Spleen (tissue), 11 donors: ENCODE measurements at regions not wholly inside any gene's neighbourhood (a gene's known extent, or its start where the extent isn't known, plus 50 kb on each side); places are given as distances from the start of the nearest gene placed in this dataset.
"Not testable (repeated sequence)": the region's sequence is repeated elsewhere in the genome, so short reads cannot be mapped to it uniquely, and the experiment has no call there.

Source experiments
- DNase-seq: peaks from one replicate; pipeline ENCODE4 v3.0.0-alpha.2; 2020
- H3K27ac ChIP-seq, 8 donors: fragments of 200-600 bp; sonication (generic) in 7 of 8; 1 replicate in 4 of 8; 2 replicates in 4 of 8; pipeline versions ENCODE4 v1.5.0 to v1.8.0; 2016 to 2021; ENCODE audit warnings: inconsistent platforms in 4 of 8, mild to moderate bottlenecking in 4 of 8, moderate library complexity in 1 of 8
- H3K27me3 ChIP-seq, 7 donors: fragments of 200-600 bp; sonication (generic) in 6 of 7; replicated peaks in 1 of 7; 1 replicate in 4 of 7; 2 replicates in 3 of 7; pipeline versions ENCODE4 v1.5.0 to v1.8.0; 2016 to 2021; ENCODE audit warnings: inconsistent platforms in 3 of 7, mild to moderate bottlenecking in 1 of 7
- H3K36me3 ChIP-seq, 6 donors: fragments of 200-600 bp; sonication (generic) in 5 of 6; 1 replicate in 4 of 6; 2 replicates in 2 of 6; pipeline versions ENCODE4 v1.5.0 to v1.8.0; 2016 to 2021; ENCODE audit warnings: inconsistent platforms in 2 of 6
- H3K4me1 ChIP-seq, 6 donors: fragments of 200-600 bp; sonication (generic) in 5 of 6; 1 replicate in 3 of 6; 2 replicates in 3 of 6; pipeline versions ENCODE4 v1.5.0 to v1.8.0; 2016 to 2021; ENCODE audit warnings: inconsistent platforms in 3 of 6
- H3K4me3 ChIP-seq, 8 donors: fragments of 200-600 bp; sonication (generic) in 7 of 8; 1 replicate in 4 of 8; 2 replicates in 4 of 8; pipeline versions ENCODE4 v1.5.0 to v1.8.0; 2016 to 2021; ENCODE audit warnings: inconsistent platforms in 4 of 8, mild to moderate bottlenecking in 4 of 8, moderate library complexity in 2 of 8
- H3K9me3 ChIP-seq, 8 donors: fragments of 200-600 bp; sonication (generic) in 7 of 8; 1 replicate in 4 of 8; 2 replicates in 4 of 8; pipeline versions ENCODE4 v1.5.0 to v1.8.0; 2016 to 2021; ENCODE audit warnings: inconsistent platforms in 4 of 8
- POLR2A ChIP-seq, 3 donors: fragments of 450-650 bp; IDR thresholded peaks; one replicate each; pipeline ENCODE4 v1.5.1; 2017; ENCODE audit warnings: antibody characterized with exemption in 3 of 3, mild to moderate bottlenecking in 1 of 3
- POLR2AphosphoS5 ChIP-seq, 3 donors: sonication (generic); formaldehyde crosslinking; IDR thresholded peaks; one replicate each; pipeline ENCODE4 v1.5.1; 2017; ENCODE audit warnings: antibody characterized with exemption in 3 of 3
- WGBS, 5 donors: extraction: QIAGEN DNeasy Blood & Tissue Kit in 3 of 5; methylation state at CpG; one replicate each; pipeline versions ENCODE4 v1.1.5 to v1.1.7; 2013 to 2018; 5-methylcytosine and 5-hydroxymethylcytosine counted together
- intact Hi-C: fragments of 100-400 bp; cut with DNase I; formaldehyde crosslinking; loops from one replicate; pipeline ENCODE4 v1.15.0; 2023; ENCODE audit warnings: low total_unique reads
- TF ChIP-seq, protein P1 (sequence below), 11 experiments: fragments of 200-600 bp in 7 of 11; fragments of 450-650 bp in 4 of 11; sonication (generic) in 4 of 11; IDR thresholded peaks in 8 of 11; conservative IDR thresholded peaks in 3 of 11; 1 replicate in 7 of 11; 2 replicates in 4 of 11; pipeline versions ENCODE4 v1.4.0 to v1.8.0; 2016 to 2021; ENCODE audit warnings: antibody characterized with exemption in 11 of 11, inconsistent platforms in 4 of 11, mild to moderate bottlenecking in 1 of 11
- donor health status: healthy with polysubstance abuse.
- donor health status: DM: no; HTN: no; CAD: no; lungs with moderate emphysema.
- donor health status: DM: no; HTN: no; CAD: no.
- donor health status: Bipolar disorder and iron deficiency.
- donor health status: healthy.
- donor health status: DM: no; HTN: no; CAD: no.
- donor health status: DM: yes; HTN: yes; CAD: no.

- Histone ChIP-seq H3K27ac (no peak overlapping the region), H3K9me3 (no peaks in the 10 kb centered on the region), H3K4me3 (no peak overlapping the region), H3K27me3 (no peaks in the 10 kb centered on the region), H3K4me1 (peaks cover 0 to 6% (median 0%) of the 10 kb centered on the region in 6 donors), H3K36me3 (no peaks in the 10 kb centered on the region)
- intact Hi-C loops, result no loop called here
- TF ChIP-seq POLR2AphosphoS5 (IDR thresholded peaks at IDR 0.05), result no peak
- TF ChIP-seq, protein P1, sequence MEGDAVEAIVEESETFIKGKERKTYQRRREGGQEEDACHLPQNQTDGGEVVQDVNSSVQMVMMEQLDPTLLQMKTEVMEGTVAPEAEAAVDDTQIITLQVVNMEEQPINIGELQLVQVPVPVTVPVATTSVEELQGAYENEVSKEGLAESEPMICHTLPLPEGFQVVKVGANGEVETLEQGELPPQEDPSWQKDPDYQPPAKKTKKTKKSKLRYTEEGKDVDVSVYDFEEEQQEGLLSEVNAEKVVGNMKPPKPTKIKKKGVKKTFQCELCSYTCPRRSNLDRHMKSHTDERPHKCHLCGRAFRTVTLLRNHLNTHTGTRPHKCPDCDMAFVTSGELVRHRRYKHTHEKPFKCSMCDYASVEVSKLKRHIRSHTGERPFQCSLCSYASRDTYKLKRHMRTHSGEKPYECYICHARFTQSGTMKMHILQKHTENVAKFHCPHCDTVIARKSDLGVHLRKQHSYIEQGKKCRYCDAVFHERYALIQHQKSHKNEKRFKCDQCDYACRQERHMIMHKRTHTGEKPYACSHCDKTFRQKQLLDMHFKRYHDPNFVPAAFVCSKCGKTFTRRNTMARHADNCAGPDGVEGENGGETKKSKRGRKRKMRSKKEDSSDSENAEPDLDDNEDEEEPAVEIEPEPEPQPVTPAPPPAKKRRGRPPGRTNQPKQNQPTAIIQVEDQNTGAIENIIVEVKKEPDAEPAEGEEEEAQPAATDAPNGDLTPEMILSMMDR (IDR thresholded peaks at IDR 0.05 in 8 of 11, conservative IDR thresholded peaks at IDR 0.05 in 3 of 11), result peak in 2 of 11 experiments; percentile 26
- 52 to 68% (median 62%) methylated on average over 4 of the region's 4 CpGs for WGBS, 5 donors
- no peak for DNase-seq
These were observed 87.5 kb upstream of the WSB1 start for GRCh38 chr17:27206447-27206846.

- Histone ChIP-seq H3K36me3 (no peaks in the 10 kb centered on the region), H3K9me3 (no peaks in the 10 kb centered on the region), H3K27ac (peak overlapping the region in 1 of 8 donors; percentile 13), H3K4me3 (no peak overlapping the region), H3K27me3 (no peaks in the 10 kb centered on the region), H3K4me1 (peaks cover 0 to 6% (median 0%) of the 10 kb centered on the region in 6 donors)
- 43 to 68% (median 54%) methylated on average over 3 of the region's 3 CpGs for WGBS, 5 donors
- DNase-seq, result no peak
- TF ChIP-seq POLR2AphosphoS5 (IDR thresholded peaks at IDR 0.05) (no peak), POLR2A (IDR thresholded peaks at IDR 0.05) (no peak)
- TF ChIP-seq, protein P1 (IDR thresholded peaks at IDR 0.05 in 8 of 11, conservative IDR thresholded peaks at IDR 0.05 in 3 of 11), result no peak
- intact Hi-C loops, result no loop called here
These were observed 86.8 kb upstream of the WSB1 start for GRCh38 chr17:27207073-27207513.

DNA sequence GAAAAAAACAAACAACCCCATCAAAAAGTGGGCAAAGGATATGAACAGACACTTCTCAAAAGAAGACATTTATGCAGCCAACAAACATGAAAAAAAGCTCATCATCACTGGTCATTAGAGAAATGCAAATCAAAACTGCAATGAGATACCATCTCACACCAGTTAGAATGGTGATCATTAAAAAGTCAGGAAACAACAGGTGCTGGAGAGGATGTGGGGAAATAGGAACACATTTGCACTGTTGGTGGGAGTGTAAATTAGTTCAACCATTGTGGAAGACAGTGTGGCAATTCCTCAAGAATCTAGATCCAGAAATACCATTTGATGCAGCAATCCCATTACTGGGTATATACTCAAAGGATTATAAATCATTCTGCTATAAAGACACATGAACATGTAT, 85.5 kb upstream of the WSB1 start:
- H3K27ac ChIP-seq, H3K36me3 ChIP-seq, intact Hi-C loops, H3K4me3 ChIP-seq, DNase-seq, H3K9me3 ChIP-seq, H3K27me3 ChIP-seq, H3K4me1 ChIP-seq: not testable (repeated sequence)

GRCh38 chr17:27209316-27209715, 84.6 kb upstream of the WSB1 start:
- intact Hi-C loops, result no loop called here
- Histone ChIP-seq H3K27ac (no peak overlapping the region), H3K36me3 (no peaks in the 10 kb centered on the region), H3K27me3 (no peaks in the 10 kb centered on the region), H3K4me1 (peaks cover 0 to 6% (median 0%) of the 10 kb centered on the region in 6 donors), H3K9me3 (peaks cover 0 to 6% (median 0%) of the 10 kb centered on the region in 8 donors), H3K4me3 (no peak overlapping the region)
- WGBS, 5 donors, result 92 to 96% (median 95%) methylated on average over 7 to 8 of the region's 8 CpGs; no CpG with 5 or more reads in 1 of the 5 donors
- no peak for DNase-seq
- no peak for TF ChIP-seq POLR2AphosphoS5 (IDR thresholded peaks at IDR 0.05)
- TF ChIP-seq POLR2A (IDR thresholded peaks at IDR 0.05), result no peak
- TF ChIP-seq, protein P1 (IDR thresholded peaks at IDR 0.05 in 8 of 11, conservative IDR thresholded peaks at IDR 0.05 in 3 of 11), result no peak

GRCh38 chr17:27210809-27211208, 83.1 kb upstream of the WSB1 start:
- H3K4me1 ChIP-seq, DNase-seq, H3K27ac ChIP-seq, intact Hi-C loops, H3K36me3 ChIP-seq, H3K4me3 ChIP-seq, H3K27me3 ChIP-seq: not testable (repeated sequence)
- WGBS, 5 donors, result 0 to 50% (median 34%) methylated on average over 1 of the region's 5 CpGs; no CpG with 5 or more reads in 1 of the 5 donors
- peaks cover 0 to 13% (median 0%) of the 10 kb centered on the region in 8 donors for H3K9me3 ChIP-seq
